CD14-positive monocyte (primary cell): ENCODE measurements at regions not wholly inside any gene's neighbourhood (a gene's known extent, or its start where the extent isn't known, plus 50 kb on each side); places are given as distances from the start of the nearest gene placed in this dataset.

Source experiments
- DNase-seq, 3 donors: peaks; one replicate each; pipeline ENCODE4 v3.0.0-alpha.2; 2011 to 2022
- H2AFZ ChIP-seq: 2 replicates; pipeline ENCODE4 v1.6.0; 2012; ENCODE audit warnings: mild to moderate bottlenecking, low read depth, low read length, inconsistent platforms; ENCODE audit not compliant: insufficient read depth, poor library complexity, severe bottlenecking
- H3K27ac ChIP-seq, 2 donors: 1 replicate in 1 of 2; 2 replicates in 1 of 2; pipeline ENCODE4 v1.5.1; 2012 to 2013; ENCODE audit warnings: low read length in 2 of 2, control low read depth in 1 of 2, inconsistent platforms in 1 of 2, low read depth in 1 of 2, mild to moderate bottlenecking in 1 of 2
- H3K27me3 ChIP-seq, 2 donors: one replicate each; pipeline versions ENCODE4 v1.6.0 to v1.6.1; 2011 to 2013; ENCODE audit warnings: low read length in 2 of 2; ENCODE audit not compliant: control insufficient read depth in 2 of 2, insufficient read depth in 2 of 2
- H3K36me3 ChIP-seq, 2 donors: replicated peaks in 1 of 2; 1 replicate in 1 of 2; 2 replicates in 1 of 2; pipeline versions ENCODE4 v1.5.1 to v1.6.1; 2012 to 2013; ENCODE audit warnings: low read length in 2 of 2, control low read depth in 1 of 2, inconsistent platforms in 1 of 2, mild to moderate bottlenecking in 1 of 2; ENCODE audit not compliant: insufficient read depth in 2 of 2, control insufficient read depth in 1 of 2
- H3K4me1 ChIP-seq, 2 donors: 1 replicate in 1 of 2; 2 replicates in 1 of 2; pipeline versions ENCODE4 v1.5.1 to v1.6.1; 2012 to 2013; ENCODE audit warnings: low read length in 2 of 2, control low read depth in 1 of 2, inconsistent platforms in 1 of 2, mild to moderate bottlenecking in 1 of 2, moderate library complexity in 1 of 2; ENCODE audit not compliant: insufficient read depth in 2 of 2, control insufficient read depth in 1 of 2
- H3K4me2 ChIP-seq: replicated peaks from 2 replicates; pipeline ENCODE3; 2012; ENCODE audit warnings: low read length, moderate library complexity, mild to moderate bottlenecking; ENCODE audit not compliant: poor library complexity, severe bottlenecking; ENCODE audit errors: extremely low read depth
- H3K4me3 ChIP-seq, 3 experiments: fragments of 200-600 bp in 1 of 3; sonication (generic) in 1 of 3; replicated peaks in 1 of 3; 1 replicate in 2 of 3; 2 replicates in 1 of 3; pipeline ENCODE4 v1.5.1; 2011 to 2013; ENCODE audit warnings: low read length in 3 of 3, mild to moderate bottlenecking in 3 of 3, control low read depth in 2 of 3, low read depth in 2 of 3, inconsistent platforms in 1 of 3, moderate library complexity in 1 of 3
- H3K79me2 ChIP-seq: 2 replicates; pipeline ENCODE4 v1.6.0; 2012; ENCODE audit warnings: mild to moderate bottlenecking, control low read depth, inconsistent platforms, low read length, moderate library complexity; ENCODE audit not compliant: insufficient read depth
- H3K9ac ChIP-seq: 2 replicates; pipeline ENCODE4 v1.6.0; 2017; ENCODE audit warnings: low read length, mild to moderate bottlenecking; ENCODE audit not compliant: insufficient read depth, poor library complexity, severe bottlenecking
- H3K9me3 ChIP-seq, 2 donors: replicated peaks in 1 of 2; 1 replicate in 1 of 2; 2 replicates in 1 of 2; pipeline versions ENCODE4 v1.5.1 to v1.6.1; 2012 to 2013; ENCODE audit warnings: low read length in 2 of 2, control low read depth in 1 of 2; ENCODE audit not compliant: control insufficient read depth in 1 of 2, insufficient read depth in 1 of 2
- H4K20me1 ChIP-seq: 2 replicates; pipeline ENCODE4 v1.6.0; 2012; ENCODE audit warnings: mild to moderate bottlenecking, low read length, control low read depth, moderate library complexity; ENCODE audit not compliant: insufficient read depth
- H3K27ac Mint-ChIP-seq, 7 donors: one replicate each; pipeline ENCODE4 v1.8.0; 2020; ENCODE audit warnings: mild to moderate bottlenecking in 7 of 7, mixed read lengths in 7 of 7, moderate library complexity in 6 of 7, inconsistent platforms in 2 of 7
- H3K27me3 Mint-ChIP-seq, 3 donors: one replicate each; pipeline ENCODE4 v1.8.0; 2021 to 2022; ENCODE audit warnings: low read depth in 3 of 3, mild to moderate bottlenecking in 3 of 3, mixed read lengths in 3 of 3, moderate library complexity in 3 of 3, inconsistent platforms in 1 of 3
- H3K36me3 Mint-ChIP-seq, 2 donors: one replicate each; pipeline ENCODE4 v1.8.0; 2020; ENCODE audit warnings: mixed read lengths in 2 of 2, inconsistent platforms in 1 of 2, mild to moderate bottlenecking in 1 of 2
- H3K4me1 Mint-ChIP-seq: one replicate; pipeline ENCODE4 v1.8.0; 2020; ENCODE audit warnings: mild to moderate bottlenecking, mixed read lengths
- H3K4me3 Mint-ChIP-seq, 2 donors: one replicate each; pipeline ENCODE4 v1.8.0; 2020; ENCODE audit warnings: mild to moderate bottlenecking in 2 of 2, mixed read lengths in 2 of 2, moderate library complexity in 1 of 2
- H3K9me3 Mint-ChIP-seq, 7 donors: one replicate each; pipeline ENCODE4 v1.8.0; 2020 to 2022; ENCODE audit warnings: mixed read lengths in 7 of 7, mild to moderate bottlenecking in 6 of 7, moderate library complexity in 6 of 7, inconsistent platforms in 2 of 7
- CTCF ChIP-seq: fragments of 200-600 bp; IDR thresholded peaks from one replicate; pipeline ENCODE4 v1.8.0; 2022; ENCODE audit warnings: antibody characterized with exemption, mild to moderate bottlenecking
- WGBS: methylation state at CpG from one replicate; pipeline ENCODE4 v1.1.5; 2013; ENCODE audit warnings: missing lambda C conversion rate; ENCODE audit not compliant: insufficient coverage; 5-methylcytosine and 5-hydroxymethylcytosine counted together
- intact Hi-C, 2 donors: fragments of 100-400 bp; cut with micrococcal nuclease; formaldehyde crosslinking; loops; one replicate each; pipeline versions ENCODE4 v1.15.0 to v1.15.1; 2023

- Histone ChIP-seq H3K27me3 (no peaks in the 10 kb centered on the region), H3K79me2 (no peaks in the 10 kb centered on the region), H3K4me1 (no peaks in the 10 kb centered on the region), H4K20me1 (no peaks in the 10 kb centered on the region), H3K27ac (no peak overlapping the region), H3K4me3 (no peak overlapping the region), H2AFZ (no peak overlapping the region), H3K9ac (no peak overlapping the region), H3K9me3 (no peaks in the 10 kb centered on the region), H3K4me2 (no peak overlapping the region), H3K36me3 (no peaks in the 10 kb centered on the region)
- H3K36me3 Mint-ChIP-seq = no peaks in the 10 kb centered on the region
- no peaks in the 10 kb centered on the region for H3K4me1 Mint-ChIP-seq
- H3K27me3 Mint-ChIP-seq = no peaks in the 10 kb centered on the region
- no peak overlapping the region for H3K4me3 Mint-ChIP-seq
- no CpG with 5 or more reads among the region's 2 CpGs for WGBS
- no peak for TF ChIP-seq CTCF
- H3K27ac Mint-ChIP-seq = no peak overlapping the region
- peaks cover 0 to 3% (median 0%) of the 10 kb centered on the region in 7 donors for H3K9me3 Mint-ChIP-seq
- intact Hi-C loops = no loop called here
- DNase-seq = no peak
Observed at GRCh38 chr13:55418095-55418494, 1722.6 kb upstream of the PRR20A start.

- no peak overlapping the region for H3K4me2 ChIP-seq
- no peaks in the 10 kb centered on the region for H4K20me1 ChIP-seq
- H3K9ac ChIP-seq = no peak overlapping the region
- H3K4me1 ChIP-seq = no peaks in the 10 kb centered on the region
- no peak overlapping the region for H3K4me3 Mint-ChIP-seq
- H3K27ac ChIP-seq = no peak overlapping the region
- peaks cover 0 to 11% (median 8%) of the 10 kb centered on the region in 7 donors for H3K9me3 Mint-ChIP-seq
- no peak overlapping the region for H3K4me3 ChIP-seq
- no CpG with 5 or more reads among the region's 4 CpGs for WGBS
- TF ChIP-seq CTCF = no peak
- no peaks in the 10 kb centered on the region for H3K79me2 ChIP-seq
- no peaks in the 10 kb centered on the region for H3K36me3 Mint-ChIP-seq
- H3K27me3 ChIP-seq = no peaks in the 10 kb centered on the region
- H3K27me3 Mint-ChIP-seq = peaks cover 0 to 2% (median 2%) of the 10 kb centered on the region in 3 donors
- no peaks in the 10 kb centered on the region for H3K4me1 Mint-ChIP-seq
- no peak overlapping the region for H3K27ac Mint-ChIP-seq
- intact Hi-C loops = no loop called here
- H2AFZ ChIP-seq = no peak overlapping the region
- H3K36me3 ChIP-seq = no peaks in the 10 kb centered on the region
- H3K9me3 ChIP-seq = peaks cover 7 to 13% of the 10 kb centered on the region in 2 donors
- DNase-seq = no peak
Observed at GRCh38 chr13:55432814-55433213, 1707.9 kb upstream of the PRR20A start.
